Calu3 (cell line): ENCODE measurements at regions not wholly inside any gene's neighbourhood (a gene's known extent, or its start where the extent isn't known, plus 50 kb on each side); places are given as distances from the start of the nearest gene placed in this dataset.

ENCODE experiments used
- BruUV-seq: library from RNA; stranded (reverse); fragments of 400-500 nt; replicated peaks from 2 replicates; lab custom pipeline; 2021; lab: Mats Ljungman, UMichigan
- CTCF ChIA-PET: fragments of 300-600 bp; sonication (Branson Sonifier 250); formaldehyde crosslinking; loops from one replicate; lab custom pipeline; 2022; ENCODE audit warnings: antibody characterized with exemption; lab: Charles Lee
- DNase-seq: peaks from one replicate; pipeline ENCODE4 v3.0.0; 2022
- H3K27ac Mint-ChIP-seq: one replicate; pipeline ENCODE4 v1.8.0; 2022; ENCODE audit warnings: mixed read lengths; ENCODE audit not compliant: unreplicated experiment
- H3K27me3 Mint-ChIP-seq: one replicate; pipeline ENCODE4 v1.8.0; 2022; ENCODE audit warnings: mixed read lengths; ENCODE audit not compliant: unreplicated experiment
- H3K36me3 Mint-ChIP-seq: one replicate; pipeline ENCODE4 v1.8.0; 2022; ENCODE audit warnings: mild to moderate bottlenecking, moderate library complexity, mixed read lengths; ENCODE audit not compliant: insufficient read depth, unreplicated experiment
- H3K4me1 Mint-ChIP-seq: one replicate; pipeline ENCODE4 v1.8.0; 2022; ENCODE audit warnings: mild to moderate bottlenecking, low read depth, mixed read lengths; ENCODE audit not compliant: unreplicated experiment
- H3K4me3 Mint-ChIP-seq: one replicate; pipeline ENCODE4 v1.8.0; 2022; ENCODE audit warnings: mild to moderate bottlenecking, low read depth, moderate library complexity, mixed read lengths; ENCODE audit not compliant: unreplicated experiment
- H3K9me3 Mint-ChIP-seq: one replicate; pipeline ENCODE4 v1.8.0; 2022; ENCODE audit warnings: low read depth, mixed read lengths; ENCODE audit not compliant: unreplicated experiment
- CTCF ChIP-seq: fragments of 200-600 bp; IDR thresholded peaks from one replicate; pipeline ENCODE4 v1.8.0; 2022; ENCODE audit warnings: antibody characterized with exemption; ENCODE audit not compliant: unreplicated experiment
- intact Hi-C: fragments of 100-400 bp; cut with micrococcal nuclease; formaldehyde crosslinking; loops from one replicate; pipeline ENCODE4 v1.10.0; 2022; ENCODE audit not compliant: unreplicated experiment

DNA sequence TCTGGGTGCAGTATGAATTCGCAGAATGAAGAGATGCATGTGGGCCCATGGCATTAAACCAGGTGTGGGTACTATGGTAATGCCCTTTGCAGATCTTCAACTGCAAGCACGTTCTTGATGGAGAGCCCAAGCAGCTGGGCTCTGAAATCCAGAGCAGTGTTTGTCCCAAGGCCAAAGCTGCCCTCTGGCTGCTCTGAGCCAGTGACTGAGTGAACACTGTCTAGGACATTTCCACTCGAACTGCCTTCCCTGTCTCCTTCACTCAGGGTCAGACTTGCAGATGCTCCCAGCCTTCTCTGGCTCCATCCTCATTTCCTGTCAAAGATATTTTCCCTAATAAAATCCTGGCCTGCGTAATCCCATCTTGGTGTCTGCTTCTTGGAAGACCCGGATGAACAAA lies 80.2 kb upstream of the GJB6 start:
- Mint-ChIP-seq H3K27ac (no peak overlapping the region), H3K4me1 (no peaks in the 10 kb centered on the region), H3K27me3 (no peaks in the 10 kb centered on the region), H3K9me3 (peaks cover 2% of the 10 kb centered on the region), H3K4me3 (no peak overlapping the region), H3K36me3 (no peaks in the 10 kb centered on the region)
- TF ChIP-seq CTCF = no peak
- intact Hi-C loops = no loop called here
- CTCF ChIA-PET = no interaction called here
- BruUV-seq = no TSS peak
- no peak for DNase-seq

GRCh38 chr13:20311596-20311995 lies 79.5 kb upstream of the GJB6 start:
- no TSS peak for BruUV-seq
- CTCF ChIA-PET = no interaction called here
- no peak overlapping the region for H3K4me3 Mint-ChIP-seq
- H3K27ac Mint-ChIP-seq = no peak overlapping the region
- no peaks in the 10 kb centered on the region for H3K27me3 Mint-ChIP-seq
- peaks cover 2% of the 10 kb centered on the region for H3K9me3 Mint-ChIP-seq
- TF ChIP-seq CTCF = no peak
- no peaks in the 10 kb centered on the region for H3K36me3 Mint-ChIP-seq
- intact Hi-C loops = no loop called here
- H3K4me1 Mint-ChIP-seq = no peaks in the 10 kb centered on the region
- no peak for DNase-seq

DNA sequence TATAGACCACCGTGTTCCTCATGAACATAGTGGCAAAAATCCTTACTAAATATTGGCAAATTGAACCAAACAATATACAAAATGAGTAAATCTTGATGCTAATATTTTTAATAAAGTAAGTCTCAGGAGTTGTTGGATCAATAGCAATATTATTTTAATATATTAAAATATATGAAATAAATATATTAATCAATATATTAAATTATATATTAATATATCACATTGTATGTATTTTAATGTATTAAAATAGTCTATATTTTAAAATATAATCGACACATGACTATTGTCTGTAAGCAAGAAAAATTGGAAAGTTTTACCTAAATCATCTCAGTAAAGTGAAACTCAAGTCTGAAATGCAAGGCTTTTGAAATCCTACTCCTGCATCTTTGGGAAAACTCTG lies 78.9 kb upstream of the GJB6 start:
- H3K9me3 Mint-ChIP-seq = peaks cover 2% of the 10 kb centered on the region
- intact Hi-C loops = no loop called here
- DNase-seq = no peak
- CTCF ChIA-PET = no interaction called here
- BruUV-seq = no TSS peak
- no peak overlapping the region for H3K4me3 Mint-ChIP-seq
- no peaks in the 10 kb centered on the region for H3K4me1 Mint-ChIP-seq
- TF ChIP-seq CTCF = no peak
- peaks cover 4% of the 10 kb centered on the region for H3K27me3 Mint-ChIP-seq
- no peaks in the 10 kb centered on the region for H3K36me3 Mint-ChIP-seq
- no peak overlapping the region for H3K27ac Mint-ChIP-seq

GRCh38 chr13:20306039-20306438 lies 73.9 kb upstream of the GJB6 start:
- Mint-ChIP-seq H3K9me3 (peaks cover 2% of the 10 kb centered on the region), H3K27me3 (peaks cover 35% of the 10 kb centered on the region), H3K4me1 (no peaks in the 10 kb centered on the region), H3K36me3 (no peaks in the 10 kb centered on the region), H3K4me3 (no peak overlapping the region), H3K27ac (no peak overlapping the region)
- no peak for DNase-seq
- CTCF ChIA-PET = no interaction called here
- no TSS peak for BruUV-seq
- intact Hi-C loops = no loop called here
- TF ChIP-seq CTCF = no peak
